Adipocyte (in vitro differentiated cells): ENCODE measurements at regions not wholly inside any gene's neighbourhood (a gene's known extent, or its start where the extent isn't known, plus 50 kb on each side); places are given as distances from the start of the nearest gene placed in this dataset.
"Not testable (repeated sequence)": the region's sequence is repeated elsewhere in the genome, so short reads cannot be mapped to it uniquely, and the experiment has no call there.

Source experiments
- DNase-seq: peaks from one replicate; pipeline ENCODE4 v3.0.0-alpha.2; 2015; ENCODE audit warnings: low read depth
- H3K27me3 ChIP-seq: replicated peaks from 2 replicates; pipeline ENCODE4 v1.7.0; 2013; ENCODE audit warnings: mild to moderate bottlenecking, low read length, moderate library complexity; ENCODE audit not compliant: control insufficient read depth, insufficient read depth
- H3K36me3 ChIP-seq: 2 replicates; pipeline ENCODE4 v1.7.0; 2013; ENCODE audit warnings: low read length, mild to moderate bottlenecking, moderate library complexity; ENCODE audit not compliant: control insufficient read depth, insufficient read depth, severe bottlenecking
- H3K4me1 ChIP-seq: 2 replicates; pipeline ENCODE4 v1.7.0; 2013; ENCODE audit warnings: mild to moderate bottlenecking, low read length, moderate library complexity; ENCODE audit not compliant: control insufficient read depth, insufficient read depth
- H3K4me3 ChIP-seq: 2 replicates; pipeline ENCODE4 v1.7.0; 2013; ENCODE audit warnings: mild to moderate bottlenecking, low read length, moderate library complexity
- H3K9ac ChIP-seq: 2 replicates; pipeline ENCODE4 v1.7.0; 2013; ENCODE audit warnings: mild to moderate bottlenecking, low read length, moderate library complexity
- H3K9me3 ChIP-seq: 2 replicates; pipeline ENCODE4 v1.7.0; 2013; ENCODE audit warnings: mild to moderate bottlenecking, low read length, moderate library complexity; ENCODE audit not compliant: control insufficient read depth

- H3K9ac ChIP-seq, H3K4me3 ChIP-seq, H3K9me3 ChIP-seq, H3K27me3 ChIP-seq, H3K36me3 ChIP-seq, H3K4me1 ChIP-seq, DNase-seq: not testable (repeated sequence)
These were observed 351.4 kb upstream of the MTNR1B start for GRCh38 chr11:92618020-92618419.

DNA sequence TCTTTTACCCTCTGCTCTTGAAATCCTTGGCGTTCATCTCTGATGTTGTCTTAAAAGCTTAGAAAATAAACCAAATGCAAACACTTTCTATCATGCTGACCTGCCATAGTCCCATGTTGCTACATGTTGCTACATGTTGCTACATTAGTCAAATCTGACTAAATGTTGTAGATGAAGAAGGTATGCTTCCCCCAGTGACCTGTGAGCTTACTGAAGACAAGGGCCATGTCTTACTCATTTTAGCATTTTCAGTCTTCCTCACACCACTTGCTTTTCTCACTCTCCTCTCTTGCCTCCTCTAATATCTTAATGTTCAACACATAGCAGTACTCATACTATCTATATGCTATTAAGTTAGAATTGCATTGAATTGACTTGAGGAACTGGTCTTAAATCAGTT is 346.4 kb upstream of the MTNR1B start:
- Histone ChIP-seq H3K4me1 (no peaks in the 10 kb centered on the region), H3K4me3 (no peak overlapping the region), H3K36me3 (no peaks in the 10 kb centered on the region), H3K27me3 (no peaks in the 10 kb centered on the region), H3K9me3 (no peaks in the 10 kb centered on the region), H3K9ac (no peak overlapping the region)
- no peak for DNase-seq

- no peaks in the 10 kb centered on the region for H3K27me3 ChIP-seq
These were observed 343.6 kb upstream of the MTNR1B start for GRCh38 chr11:92625894-92626293.

DNA sequence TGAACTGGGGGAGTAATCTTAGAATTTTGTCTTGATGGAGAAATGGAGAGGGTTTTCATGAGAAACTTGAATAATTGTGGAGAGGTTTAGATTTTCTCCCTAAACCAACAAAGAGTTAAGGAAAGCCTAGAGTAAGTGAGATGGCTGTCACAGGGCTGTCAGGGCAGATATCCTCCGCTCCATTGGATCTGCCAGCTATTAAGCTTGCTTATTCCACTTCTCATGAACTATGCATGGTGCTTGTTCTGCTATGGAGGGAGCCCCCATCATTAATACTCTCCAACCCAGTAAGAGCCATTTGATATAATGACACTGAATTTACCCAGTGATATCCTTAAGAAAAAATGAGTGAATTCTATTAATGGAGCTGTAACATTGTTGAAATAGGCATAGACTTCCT is 342.8 kb upstream of the MTNR1B start:
- DNase-seq = no peak
- Histone ChIP-seq H3K36me3 (no peaks in the 10 kb centered on the region), H3K9ac (no peak overlapping the region), H3K4me3 (no peak overlapping the region), H3K9me3 (no peaks in the 10 kb centered on the region), H3K27me3 (no peaks in the 10 kb centered on the region), H3K4me1 (no peaks in the 10 kb centered on the region)

More at GRCh38 chr11:92625894-92626293, 343.6 kb upstream of the MTNR1B start:
- no peak overlapping the region for H3K4me3 ChIP-seq
- no peaks in the 10 kb centered on the region for H3K9me3 ChIP-seq
- H3K9ac ChIP-seq = no peak overlapping the region
- no peak for DNase-seq
- H3K4me1 ChIP-seq = no peaks in the 10 kb centered on the region
- H3K36me3 ChIP-seq = no peaks in the 10 kb centered on the region

DNA sequence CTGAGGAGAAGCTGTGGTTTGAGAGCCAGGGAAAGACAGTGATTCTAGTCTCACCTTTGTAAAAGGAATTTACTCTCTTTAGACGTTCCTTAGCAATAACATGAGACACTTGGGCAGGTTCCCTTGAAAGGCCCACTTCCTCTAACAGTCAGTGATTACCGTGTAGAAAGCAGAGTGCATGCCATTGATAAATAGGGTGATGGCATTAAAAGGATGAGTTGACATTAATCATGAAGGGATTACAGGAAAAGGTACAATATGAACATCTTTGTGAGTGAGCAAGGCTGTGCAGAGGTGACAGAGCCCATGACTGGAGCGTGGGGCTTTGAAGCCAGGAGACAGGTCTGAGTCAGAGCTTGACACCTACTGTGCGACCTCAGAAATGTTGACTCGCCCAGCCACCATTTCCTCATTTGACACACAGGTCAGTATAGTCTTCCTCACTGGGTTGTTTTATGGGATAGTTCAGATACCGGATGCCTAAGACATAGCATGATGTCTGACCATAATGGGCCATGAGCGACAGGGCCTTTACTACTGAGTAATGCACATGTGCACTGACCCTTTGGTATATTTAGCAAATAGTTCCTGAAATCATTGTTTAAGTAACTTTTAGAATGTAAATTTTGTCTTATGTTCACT is 341.7 kb upstream of the MTNR1B start:
- no peak for DNase-seq
- Histone ChIP-seq H3K9me3 (no peaks in the 10 kb centered on the region), H3K36me3 (no peaks in the 10 kb centered on the region), H3K4me3 (no peak overlapping the region), H3K9ac (no peak overlapping the region), H3K27me3 (no peaks in the 10 kb centered on the region), H3K4me1 (no peaks in the 10 kb centered on the region)

- no peaks in the 10 kb centered on the region for H3K9me3 ChIP-seq
- no peaks in the 10 kb centered on the region for H3K36me3 ChIP-seq
- H3K27me3 ChIP-seq = no peaks in the 10 kb centered on the region
- H3K4me3 ChIP-seq = no peak overlapping the region
- no peak for DNase-seq
- no peaks in the 10 kb centered on the region for H3K4me1 ChIP-seq
- H3K9ac ChIP-seq = no peak overlapping the region
These were observed 340.8 kb upstream of the MTNR1B start for GRCh38 chr11:92628401-92629292.

DNA sequence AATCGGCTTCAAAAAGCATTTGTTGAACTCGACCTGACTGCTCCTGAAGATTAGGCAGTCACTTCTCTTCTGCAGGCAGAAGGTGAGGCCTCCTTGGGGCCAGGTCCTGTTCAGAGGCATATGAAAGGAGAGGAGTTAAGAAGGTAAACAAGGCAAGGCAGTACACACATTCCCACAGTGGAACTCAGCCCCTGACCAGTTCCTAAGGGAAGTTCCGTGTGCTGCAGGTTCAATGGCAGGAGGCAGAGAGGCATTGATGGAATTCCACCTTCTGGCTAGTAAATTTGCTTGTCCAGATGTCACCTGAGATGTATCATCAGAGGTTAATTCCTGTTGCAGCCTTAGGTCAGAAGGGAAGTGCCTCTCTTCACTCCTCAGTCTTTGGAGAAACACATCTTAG is 337.0 kb upstream of the MTNR1B start:
- Histone ChIP-seq H3K9me3 (no peaks in the 10 kb centered on the region), H3K36me3 (no peaks in the 10 kb centered on the region), H3K4me1 (no peaks in the 10 kb centered on the region), H3K9ac (no peak overlapping the region), H3K27me3 (peaks cover 10% of the 10 kb centered on the region), H3K4me3 (no peak overlapping the region)
- DNase-seq = no peak

GRCh38 chr11:92633820-92634219 is 335.6 kb upstream of the MTNR1B start:
- DNase-seq = no peak
- Histone ChIP-seq H3K9me3 (no peaks in the 10 kb centered on the region), H3K4me3 (no peak overlapping the region), H3K9ac (no peak overlapping the region), H3K4me1 (no peaks in the 10 kb centered on the region), H3K36me3 (no peaks in the 10 kb centered on the region), H3K27me3 (peaks cover 10% of the 10 kb centered on the region)

DNA sequence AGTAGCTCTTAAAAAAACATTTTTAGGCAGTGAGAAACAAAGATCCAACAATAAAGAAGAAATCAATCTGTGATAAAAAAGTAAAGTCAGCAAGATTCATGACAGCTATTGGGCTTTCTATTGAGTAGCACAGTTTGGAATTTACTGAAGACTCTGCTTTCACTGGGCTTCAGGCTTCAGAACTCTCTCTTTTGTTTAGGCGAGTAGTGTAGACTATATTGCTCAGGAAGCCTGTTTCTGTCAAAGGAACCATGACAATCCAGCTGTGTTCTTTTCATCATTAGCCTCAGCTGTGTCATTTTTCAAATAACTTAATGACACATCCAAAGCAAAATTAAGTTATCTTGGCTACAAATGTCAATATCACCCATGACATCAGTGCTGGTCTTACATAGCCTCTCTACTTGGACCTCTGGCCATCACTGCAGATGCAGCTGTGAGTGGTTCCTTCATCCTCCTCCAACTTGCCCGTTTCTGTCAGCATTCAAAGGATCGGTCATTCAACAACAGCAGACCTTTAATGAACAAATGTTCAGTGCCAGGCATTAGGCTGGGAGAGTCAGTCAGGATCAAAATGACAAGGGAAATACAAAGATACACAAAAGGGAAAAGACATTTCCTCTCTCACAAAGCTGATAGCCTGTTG is 332.8 kb upstream of the MTNR1B start:
- DNase-seq = no peak
- H3K9ac ChIP-seq = no peak overlapping the region
- no peaks in the 10 kb centered on the region for H3K36me3 ChIP-seq
- H3K27me3 ChIP-seq = peaks cover 10% of the 10 kb centered on the region
- no peak overlapping the region for H3K4me3 ChIP-seq
- H3K9me3 ChIP-seq = no peaks in the 10 kb centered on the region
- no peaks in the 10 kb centered on the region for H3K4me1 ChIP-seq

GRCh38 chr11:92638678-92639077 is 330.8 kb upstream of the MTNR1B start:
- Histone ChIP-seq H3K36me3 (no peaks in the 10 kb centered on the region), H3K9me3 (no peaks in the 10 kb centered on the region), H3K4me1 (no peaks in the 10 kb centered on the region), H3K4me3 (no peak overlapping the region), H3K27me3 (peaks cover 10% of the 10 kb centered on the region), H3K9ac (no peak overlapping the region)
- no peak for DNase-seq

DNA sequence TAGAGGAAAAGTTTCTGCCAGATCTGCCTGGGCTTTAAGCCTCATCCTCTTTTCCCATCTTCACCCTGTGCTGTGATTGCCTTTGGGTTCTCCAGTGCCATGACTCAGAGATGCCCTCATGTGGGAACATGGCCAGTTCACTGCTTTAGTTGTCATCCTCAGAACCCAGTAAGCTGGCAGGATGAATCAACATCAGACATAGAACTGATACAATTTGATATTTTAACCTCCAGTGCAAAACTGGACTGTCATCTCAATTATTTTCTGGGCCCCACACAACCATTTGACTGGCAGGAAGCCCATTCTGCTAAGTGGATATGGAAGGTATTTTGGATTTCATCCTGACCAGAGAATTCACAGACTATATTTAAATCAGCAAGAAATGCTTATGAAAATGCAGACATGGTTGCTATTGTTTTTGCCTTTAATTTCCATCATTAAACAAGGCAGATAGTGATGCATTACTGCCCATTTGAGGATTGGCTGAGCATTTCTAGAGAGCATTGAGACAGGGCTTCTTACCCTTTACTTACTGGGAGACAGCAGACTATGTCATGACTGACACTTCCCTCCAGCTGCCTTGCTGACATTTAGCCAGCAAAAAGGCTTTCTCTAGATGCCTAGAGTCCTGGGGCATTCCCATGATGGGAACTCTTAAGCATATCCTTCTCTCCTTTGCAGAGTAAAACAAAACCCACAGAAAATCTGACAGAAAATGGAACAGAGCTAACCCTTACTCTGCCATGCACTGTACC is 327.1 kb upstream of the MTNR1B start:
- Histone ChIP-seq H3K9me3 (no peaks in the 10 kb centered on the region), H3K4me3 (no peak overlapping the region), H3K36me3 (no peaks in the 10 kb centered on the region), H3K9ac (no peak overlapping the region), H3K27me3 (no peaks in the 10 kb centered on the region), H3K4me1 (no peaks in the 10 kb centered on the region)
- DNase-seq = no peak
